Renal cortex interstitium (tissue), 11 donors: ENCODE measurements at regions not wholly inside any gene's neighbourhood (a gene's known extent, or its start where the extent isn't known, plus 50 kb on each side); places are given as distances from the start of the nearest gene placed in this dataset.

Experiments
- DNase-seq, 11 donors: peaks; one replicate each; pipeline ENCODE4 v3.0.0-alpha.2; 2013; ENCODE audit warnings: low read depth in 9 of 11, low spot score in 4 of 11; ENCODE audit errors: extremely low read depth in 1 of 11

DNA sequence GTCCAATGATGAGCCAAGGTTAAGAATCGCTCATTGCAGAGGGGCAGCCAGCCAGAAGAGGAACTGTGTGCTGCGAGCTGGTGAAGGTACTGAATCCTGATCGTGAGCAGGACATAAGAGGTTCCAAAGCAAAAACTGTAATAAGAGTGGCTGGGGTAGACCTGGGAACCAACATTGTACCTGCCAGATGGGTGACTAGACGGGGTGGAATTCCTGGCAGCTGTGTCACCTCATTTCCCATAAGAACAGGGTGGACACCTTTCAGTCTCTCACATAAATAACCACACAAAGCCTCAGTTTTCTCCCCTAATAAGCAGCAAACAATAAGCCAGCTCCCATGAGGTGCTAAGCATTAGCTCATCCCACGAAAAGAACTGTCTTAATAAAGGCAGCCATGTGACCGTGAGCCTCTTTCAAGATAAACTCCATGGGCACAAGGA, 290.3 kb downstream of the SOX9 start:
- DNase-seq, result no peak

DNA sequence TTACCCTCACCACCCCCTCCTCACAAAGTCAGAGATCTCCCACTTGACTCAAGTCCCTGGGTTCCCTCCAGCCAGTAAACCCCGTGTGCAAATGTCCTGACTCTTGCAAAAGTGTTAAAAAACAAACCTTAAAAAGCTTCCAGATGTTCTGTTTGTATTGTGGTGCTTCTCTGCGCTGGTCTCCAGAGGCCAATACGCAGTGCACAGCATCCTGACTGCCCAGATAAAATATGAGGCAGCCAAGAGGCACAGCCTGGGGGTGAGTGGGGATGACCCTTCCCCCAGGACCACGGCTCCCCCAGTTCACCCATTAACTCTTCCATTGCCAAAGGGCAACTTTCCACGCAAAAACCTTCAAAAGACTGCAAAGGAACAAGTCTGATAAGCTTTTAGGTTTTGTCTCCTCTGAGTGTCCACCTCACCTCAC, 291.8 kb downstream of the SOX9 start:
- no peak for DNase-seq

DNA sequence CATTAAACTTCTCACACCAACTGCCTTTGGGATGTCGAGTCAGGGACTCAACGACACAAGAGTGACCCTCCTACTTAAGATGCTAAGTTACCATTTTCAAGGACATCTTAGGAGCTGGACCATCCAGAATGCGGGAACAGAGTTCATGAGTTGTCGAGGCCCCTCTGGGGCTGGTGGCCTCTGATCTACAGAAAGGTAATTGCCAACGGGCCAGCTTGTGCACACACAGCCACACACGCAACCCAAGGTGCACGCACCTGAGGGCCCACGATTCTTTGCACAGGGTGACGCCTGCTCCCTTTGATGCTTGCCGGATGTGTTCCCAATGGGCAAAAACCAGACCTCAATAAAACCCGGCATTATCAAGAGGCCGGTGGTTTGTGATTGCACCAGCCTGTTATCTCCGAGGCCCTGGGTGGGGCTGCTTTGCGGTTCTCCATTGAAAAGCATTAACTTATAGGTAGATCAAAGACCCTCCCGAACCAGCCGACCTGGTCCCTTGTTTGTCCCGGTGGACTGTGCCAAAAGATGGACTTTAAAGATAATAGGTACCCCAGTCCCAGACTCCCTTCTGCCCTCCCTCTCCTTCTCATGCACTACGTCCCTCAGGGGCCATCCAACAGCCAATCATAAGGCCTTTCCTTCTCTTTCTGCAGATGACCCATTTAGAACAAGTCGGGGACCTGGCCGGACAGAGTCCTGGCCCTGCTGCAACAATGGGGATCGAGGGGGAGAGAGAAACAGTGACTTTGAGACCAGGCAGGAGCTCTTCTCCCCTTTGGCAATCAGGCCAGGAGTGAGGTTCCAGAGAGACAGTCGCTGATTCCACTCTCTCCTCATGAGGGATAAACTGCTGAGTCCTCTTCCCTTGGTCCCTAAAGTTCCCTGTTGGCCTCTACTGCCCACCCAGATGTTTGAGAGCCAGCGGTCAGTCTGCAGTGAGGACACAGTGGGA, 292.5 kb downstream of the SOX9 start:
- DNase-seq, result no peak

- no peak for DNase-seq
These were observed 293.2 kb downstream of the SOX9 start for GRCh38 chr17:72414032-72414396.

DNA sequence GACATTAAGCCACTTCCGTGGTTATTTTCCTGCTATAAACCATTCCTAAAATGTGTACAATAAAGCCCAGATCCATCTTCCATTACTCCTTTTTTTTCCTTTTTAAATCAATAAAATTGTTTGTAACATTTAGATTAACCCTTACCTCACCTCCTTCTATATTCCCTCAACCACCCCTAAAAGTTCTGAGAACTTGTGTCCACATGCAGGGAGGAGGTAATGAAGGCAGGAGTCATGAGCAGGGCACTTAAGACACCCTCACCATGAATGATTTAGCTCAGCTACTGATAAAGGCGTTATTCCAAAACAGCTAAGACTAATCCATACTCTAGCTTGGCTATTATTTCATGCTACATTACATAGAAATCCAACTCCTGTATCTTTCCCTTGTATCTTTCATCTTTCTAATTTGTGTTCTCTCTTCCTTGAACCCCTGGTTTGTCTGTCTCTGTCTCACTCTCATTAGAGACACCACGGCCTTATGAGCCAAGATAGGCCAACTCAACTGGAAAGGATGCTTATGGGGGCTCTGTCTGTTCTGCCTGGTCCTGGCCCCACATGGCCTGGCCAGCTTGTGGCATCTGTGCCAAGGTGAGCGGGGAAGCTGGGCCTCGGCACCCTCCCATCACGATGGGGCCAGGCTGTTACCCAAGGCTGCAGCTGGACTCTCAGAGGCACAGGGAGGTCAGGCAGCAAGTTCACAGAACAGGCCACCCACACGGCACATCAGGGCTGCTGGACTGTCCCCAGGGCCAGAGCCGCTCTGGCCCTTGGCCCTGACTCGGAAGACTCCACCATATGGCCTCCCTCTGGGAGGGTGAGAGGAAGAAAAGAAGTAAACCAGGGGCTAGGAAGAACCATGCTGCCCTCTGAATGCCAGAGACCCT, 294.4 kb downstream of the SOX9 start:
- DNase-seq, result no peak

- DNase-seq, result no peak
These were observed 295.3 kb downstream of the SOX9 start for GRCh38 chr17:72416054-72416675.

DNA sequence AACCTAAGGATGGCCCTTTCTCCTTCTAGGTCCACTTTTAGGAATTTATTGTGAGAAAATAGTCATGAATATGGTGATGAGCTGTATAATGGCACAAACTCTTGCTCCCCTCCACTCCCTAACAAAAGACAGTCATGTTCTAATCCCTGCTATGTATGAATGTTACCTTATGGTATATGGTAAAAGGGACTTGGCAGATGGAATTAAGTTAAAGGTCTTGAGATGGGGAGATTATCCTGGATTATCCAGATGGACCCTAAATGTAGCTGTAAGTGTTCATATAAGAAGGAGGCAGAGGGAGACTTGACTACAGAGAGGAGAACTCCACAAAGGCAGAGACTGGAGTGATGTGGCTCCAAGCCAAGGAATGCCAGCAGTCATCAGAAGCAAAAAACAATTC, 296.1 kb downstream of the SOX9 start:
- DNase-seq, result no peak

DNA sequence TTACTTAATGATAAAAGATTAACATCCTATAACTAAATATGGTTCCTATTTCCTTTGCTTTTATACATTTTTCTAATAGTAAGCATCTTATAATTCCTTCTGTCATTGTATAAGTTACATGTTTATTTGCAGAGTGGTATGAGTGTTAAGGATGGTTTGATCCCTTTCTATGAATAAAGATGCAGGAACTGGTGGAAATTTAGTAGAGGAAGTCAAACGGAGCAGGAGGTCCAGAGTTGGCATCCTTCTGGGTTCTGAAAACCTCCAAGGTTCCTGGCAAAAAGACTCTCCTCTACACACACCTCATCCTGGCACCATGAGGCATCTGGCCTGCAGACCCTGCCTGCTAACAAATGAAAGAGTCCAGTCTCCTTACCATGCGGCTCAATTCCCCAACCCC, 296.8 kb downstream of the SOX9 start:
- DNase-seq, result no peak

GRCh38 chr17:72419866-72420774, 299.3 kb downstream of the SOX9 start:
- DNase-seq, result no peak

- no peak for DNase-seq
These were observed 299.9 kb downstream of the SOX9 start for GRCh38 chr17:72420775-72421127.

DNA sequence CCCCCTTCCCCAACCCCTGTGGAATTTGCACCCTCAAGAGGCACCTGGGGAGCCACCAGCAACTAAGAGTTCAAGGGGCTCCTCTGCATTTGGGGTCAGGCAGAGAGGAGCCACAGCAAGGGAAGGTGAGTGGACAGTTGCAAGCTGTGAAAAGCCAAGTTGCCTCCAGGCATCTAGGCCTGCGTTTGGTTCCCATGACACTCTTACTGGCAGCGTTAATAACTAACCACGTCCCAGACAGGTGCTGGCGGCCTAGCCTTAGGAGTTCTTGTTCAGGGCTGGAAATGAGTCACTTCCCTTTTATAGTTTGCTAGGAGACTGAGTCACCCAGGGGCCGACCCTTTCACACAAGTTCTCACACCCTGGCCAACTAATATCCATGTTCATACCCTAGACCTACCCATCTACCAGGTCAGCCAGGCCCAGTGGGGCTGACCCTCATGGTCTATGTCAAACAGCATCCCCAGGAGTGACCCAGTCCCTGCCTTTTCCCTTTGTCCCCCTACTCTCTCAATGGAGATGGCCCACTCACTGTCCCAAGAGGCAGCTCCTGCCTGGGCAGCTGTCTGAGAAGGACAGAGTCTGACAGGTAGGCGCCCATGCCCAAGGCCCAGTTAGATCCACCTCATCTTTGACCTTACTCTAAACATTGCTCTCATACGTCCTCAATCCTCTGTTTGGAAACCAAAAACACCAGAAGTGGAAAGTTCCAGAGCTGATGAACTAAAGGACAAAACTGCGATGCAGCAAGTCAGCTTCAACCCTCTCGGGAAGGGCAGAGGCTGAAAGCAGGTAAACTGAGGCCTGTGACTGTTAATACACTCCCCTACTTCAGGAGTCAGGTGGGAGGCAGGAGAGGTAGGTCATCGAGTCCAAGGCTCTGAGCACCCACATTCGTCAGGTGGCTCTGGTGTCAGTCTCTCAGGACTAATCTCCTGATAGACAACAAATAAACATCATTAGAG, 300.6 kb downstream of the SOX9 start:
- peak in 4 of 11 donors; percentile 48 to 70 (median 67) for DNase-seq

- no peak for DNase-seq
These were observed 301.3 kb downstream of the SOX9 start for GRCh38 chr17:72422204-72422504.

DNA sequence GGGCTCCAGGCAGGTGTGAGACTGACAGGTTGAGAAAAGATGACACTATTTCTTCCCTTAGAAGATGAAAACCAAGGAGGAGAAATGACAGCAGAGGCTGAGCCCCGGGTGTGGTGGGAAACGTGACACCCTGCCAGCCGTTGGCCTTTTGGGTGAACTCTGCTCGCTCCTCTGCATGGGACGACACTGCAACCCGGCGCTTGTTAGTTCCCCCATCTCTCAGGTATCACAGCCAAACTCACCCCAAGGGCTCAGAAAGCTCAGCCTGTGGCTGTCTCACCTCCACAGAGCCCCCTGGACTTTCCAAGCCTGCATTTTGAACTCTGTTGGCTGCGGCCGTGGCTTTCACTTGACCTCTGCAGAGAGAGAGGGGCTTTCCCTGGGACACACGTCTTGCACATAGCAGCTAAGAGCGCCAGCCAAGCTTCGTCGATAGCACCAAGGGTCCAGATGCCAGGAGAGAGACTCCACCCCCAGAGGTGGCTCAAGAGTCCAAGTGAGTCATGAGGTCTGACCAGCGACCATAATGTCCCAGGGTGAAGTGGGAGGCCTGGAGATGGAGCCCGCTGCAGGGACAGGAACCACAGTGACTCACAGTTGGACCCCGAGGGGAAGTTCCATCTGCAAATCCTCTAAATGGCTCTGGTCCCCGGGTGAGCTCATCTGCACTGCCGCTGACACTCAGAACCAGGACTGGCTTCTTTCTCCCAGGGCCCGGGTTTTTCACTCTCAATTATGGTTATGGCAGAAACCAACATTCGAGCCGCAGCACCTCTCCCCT, 301.9 kb downstream of the SOX9 start:
- no peak for DNase-seq

- no peak for DNase-seq
These were observed 302.4 kb downstream of the SOX9 start for GRCh38 chr17:72423286-72423589.

GRCh38 chr17:72423718-72424117, 302.9 kb downstream of the SOX9 start:
- DNase-seq, result no peak

GRCh38 chr17:72424505-72425117, 303.8 kb downstream of the SOX9 start:
- no peak for DNase-seq
